Naive B cell (primary cell): ENCODE measurements at regions not wholly inside any gene's neighbourhood (a gene's known extent, or its start where the extent isn't known, plus 50 kb on each side); places are given as distances from the start of the nearest gene placed in this dataset.
A peak's percentile ranks its signal among the peaks of the same experiment; 100 is the strongest.

ENCODE experiments used
- ATAC-seq, 2 donors: fragments of 150-1000 bp; cut with Tn5 transposase; 2 replicates each; pipeline ENCODE4 v1.10.0; 2021; ENCODE audit warnings: low read depth in 2 of 2, mild to moderate bottlenecking in 2 of 2, moderate library complexity in 2 of 2
- DNase-seq: peaks from one replicate; pipeline ENCODE4 v3.0.0; 2022
- H3K27ac Mint-ChIP-seq, 6 donors: one replicate each; pipeline ENCODE4 v1.8.0; 2020 to 2022; ENCODE audit warnings: mild to moderate bottlenecking in 6 of 6, mixed read lengths in 6 of 6, moderate library complexity in 5 of 6, inconsistent platforms in 2 of 6
- H3K27me3 Mint-ChIP-seq, 3 donors: one replicate each; pipeline ENCODE4 v1.8.0; 2021 to 2022; ENCODE audit warnings: mixed read lengths in 3 of 3, mild to moderate bottlenecking in 1 of 3
- H3K36me3 Mint-ChIP-seq, 2 donors: one replicate each; pipeline ENCODE4 v1.8.0; 2020 to 2022; ENCODE audit warnings: mixed read lengths in 2 of 2, inconsistent platforms in 1 of 2, mild to moderate bottlenecking in 1 of 2
- H3K4me1 Mint-ChIP-seq, 3 donors: one replicate each; pipeline ENCODE4 v1.8.0; 2020 to 2022; ENCODE audit warnings: mixed read lengths in 3 of 3, inconsistent platforms in 1 of 3, mild to moderate bottlenecking in 1 of 3, moderate library complexity in 1 of 3
- H3K4me3 Mint-ChIP-seq, 8 donors: one replicate each; pipeline ENCODE4 v1.8.0; 2020 to 2022; ENCODE audit warnings: mild to moderate bottlenecking in 8 of 8, mixed read lengths in 8 of 8, moderate library complexity in 8 of 8, inconsistent platforms in 2 of 8
- H3K9me3 Mint-ChIP-seq, 7 donors: one replicate each; pipeline ENCODE4 v1.8.0; 2020 to 2022; ENCODE audit warnings: mixed read lengths in 7 of 7, mild to moderate bottlenecking in 5 of 7, inconsistent platforms in 2 of 7, moderate library complexity in 1 of 7

- no peak for ATAC-seq
- Mint-ChIP-seq H3K27me3 (peaks cover 0 to 4% (median 0%) of the 10 kb centered on the region in 3 donors), H3K4me1 (peaks cover 0 to 5% (median 0%) of the 10 kb centered on the region in 3 donors), H3K4me3 (no peak overlapping the region), H3K9me3 (no peaks in the 10 kb centered on the region), H3K36me3 (no peaks in the 10 kb centered on the region), H3K27ac (no peak overlapping the region)
- DNase-seq = no peak
Measured at GRCh38 chr11:23539556-23539955, 679.3 kb upstream of the CCDC179 start.

GRCh38 chr11:23540101-23540561 is 679.9 kb upstream of the CCDC179 start:
- H3K9me3 Mint-ChIP-seq = no peaks in the 10 kb centered on the region
- peaks cover 0 to 5% (median 0%) of the 10 kb centered on the region in 3 donors for H3K4me1 Mint-ChIP-seq
- ATAC-seq (peak; percentile 37 to 54), DNase-seq (peak; percentile 19)
- no peak overlapping the region for H3K4me3 Mint-ChIP-seq
- no peaks in the 10 kb centered on the region for H3K36me3 Mint-ChIP-seq
- H3K27me3 Mint-ChIP-seq = peaks cover 0 to 3% (median 0%) of the 10 kb centered on the region in 3 donors
- H3K27ac Mint-ChIP-seq = no peak overlapping the region

GRCh38 chr11:23542189-23542588 is 681.9 kb upstream of the CCDC179 start:
- H3K27ac Mint-ChIP-seq = no peak overlapping the region
- no peaks in the 10 kb centered on the region for H3K27me3 Mint-ChIP-seq
- H3K36me3 Mint-ChIP-seq = no peaks in the 10 kb centered on the region
- no peak overlapping the region for H3K4me3 Mint-ChIP-seq
- ATAC-seq (no peak), DNase-seq (no peak)
- no peaks in the 10 kb centered on the region for H3K9me3 Mint-ChIP-seq
- H3K4me1 Mint-ChIP-seq = peaks cover 0 to 5% (median 0%) of the 10 kb centered on the region in 3 donors

GRCh38 chr11:23542816-23543215 is 682.5 kb upstream of the CCDC179 start:
- no peak for DNase-seq
- Mint-ChIP-seq H3K27me3 (no peaks in the 10 kb centered on the region), H3K4me1 (peaks cover 0 to 5% (median 0%) of the 10 kb centered on the region in 3 donors), H3K9me3 (no peaks in the 10 kb centered on the region), H3K4me3 (no peak overlapping the region), H3K36me3 (no peaks in the 10 kb centered on the region), H3K27ac (no peak overlapping the region)
- ATAC-seq = no peak

GRCh38 chr11:23543651-23544222 is 683.5 kb upstream of the CCDC179 start:
- H3K27ac Mint-ChIP-seq = no peak overlapping the region
- H3K36me3 Mint-ChIP-seq = no peaks in the 10 kb centered on the region
- no peak overlapping the region for H3K4me3 Mint-ChIP-seq
- H3K27me3 Mint-ChIP-seq = no peaks in the 10 kb centered on the region
- no peak for DNase-seq
- no peaks in the 10 kb centered on the region for H3K9me3 Mint-ChIP-seq
- ATAC-seq = no peak
- peaks cover 0 to 5% (median 0%) of the 10 kb centered on the region in 3 donors for H3K4me1 Mint-ChIP-seq

- no peak for DNase-seq
- H3K4me1 Mint-ChIP-seq = no peaks in the 10 kb centered on the region
- H3K4me3 Mint-ChIP-seq = no peak overlapping the region
- no peaks in the 10 kb centered on the region for H3K27me3 Mint-ChIP-seq
- H3K36me3 Mint-ChIP-seq = no peaks in the 10 kb centered on the region
- no peak for ATAC-seq
- no peak overlapping the region for H3K27ac Mint-ChIP-seq
- no peaks in the 10 kb centered on the region for H3K9me3 Mint-ChIP-seq
Measured at GRCh38 chr11:23551706-23552105, 691.4 kb upstream of the CCDC179 start.

GRCh38 chr11:23554002-23554401 is 693.7 kb upstream of the CCDC179 start:
- H3K4me3 Mint-ChIP-seq = no peak overlapping the region
- no peak for DNase-seq
- no peaks in the 10 kb centered on the region for H3K36me3 Mint-ChIP-seq
- no peaks in the 10 kb centered on the region for H3K27me3 Mint-ChIP-seq
- no peak overlapping the region for H3K27ac Mint-ChIP-seq
- no peaks in the 10 kb centered on the region for H3K9me3 Mint-ChIP-seq
- no peak for ATAC-seq
- no peaks in the 10 kb centered on the region for H3K4me1 Mint-ChIP-seq

- no peaks in the 10 kb centered on the region for H3K9me3 Mint-ChIP-seq
Measured at GRCh38 chr11:23555085-23555484, 694.8 kb upstream of the CCDC179 start.

GRCh38 chr11:23556163-23556750 is 696.0 kb upstream of the CCDC179 start:
- Mint-ChIP-seq H3K27me3 (no peaks in the 10 kb centered on the region), H3K4me3 (no peak overlapping the region), H3K4me1 (no peaks in the 10 kb centered on the region), H3K9me3 (no peaks in the 10 kb centered on the region), H3K27ac (no peak overlapping the region), H3K36me3 (no peaks in the 10 kb centered on the region)
- ATAC-seq = no peak
- DNase-seq = no peak

More at GRCh38 chr11:23555085-23555484, 694.8 kb upstream of the CCDC179 start:
- H3K36me3 Mint-ChIP-seq = no peaks in the 10 kb centered on the region
- no peaks in the 10 kb centered on the region for H3K4me1 Mint-ChIP-seq
- H3K27me3 Mint-ChIP-seq = no peaks in the 10 kb centered on the region
- ATAC-seq (no peak), DNase-seq (no peak)
- no peak overlapping the region for H3K27ac Mint-ChIP-seq
- no peak overlapping the region for H3K4me3 Mint-ChIP-seq

GRCh38 chr11:23563591-23563990 is 703.3 kb upstream of the CCDC179 start:
- Mint-ChIP-seq H3K4me3 (no peak overlapping the region), H3K27me3 (no peaks in the 10 kb centered on the region), H3K36me3 (no peaks in the 10 kb centered on the region), H3K4me1 (no peaks in the 10 kb centered on the region), H3K27ac (no peak overlapping the region), H3K9me3 (no peaks in the 10 kb centered on the region)
- DNase-seq = no peak
- no peak for ATAC-seq

GRCh38 chr11:23564370-23564769 is 704.1 kb upstream of the CCDC179 start:
- H3K36me3 Mint-ChIP-seq = no peaks in the 10 kb centered on the region
- H3K9me3 Mint-ChIP-seq = no peaks in the 10 kb centered on the region
- ATAC-seq = no peak
- peaks cover 0 to 1% (median 0%) of the 10 kb centered on the region in 3 donors for H3K4me1 Mint-ChIP-seq
- H3K27ac Mint-ChIP-seq = no peak overlapping the region
- DNase-seq = no peak
- no peak overlapping the region for H3K4me3 Mint-ChIP-seq
- no peaks in the 10 kb centered on the region for H3K27me3 Mint-ChIP-seq

GRCh38 chr11:23569134-23569533 is 708.9 kb upstream of the CCDC179 start:
- DNase-seq = no peak
- ATAC-seq = no peak
- H3K27ac Mint-ChIP-seq = no peak overlapping the region
- no peaks in the 10 kb centered on the region for H3K9me3 Mint-ChIP-seq
- no peak overlapping the region for H3K4me3 Mint-ChIP-seq
- no peaks in the 10 kb centered on the region for H3K36me3 Mint-ChIP-seq
- H3K4me1 Mint-ChIP-seq = peaks cover 0 to 6% (median 3%) of the 10 kb centered on the region in 3 donors
- no peaks in the 10 kb centered on the region for H3K27me3 Mint-ChIP-seq

- Mint-ChIP-seq H3K9me3 (no peaks in the 10 kb centered on the region), H3K4me3 (peak overlapping the region in 1 of 8 donors; percentile 4), H3K4me1 (peaks cover 0 to 6% (median 3%) of the 10 kb centered on the region in 3 donors), H3K27ac (no peak overlapping the region), H3K27me3 (no peaks in the 10 kb centered on the region), H3K36me3 (no peaks in the 10 kb centered on the region)
- peak in 1 of 2 donors; percentile 28 for ATAC-seq
- DNase-seq = no peak
Measured at GRCh38 chr11:23569547-23569946, 709.3 kb upstream of the CCDC179 start.

GRCh38 chr11:23570828-23571227 is 710.6 kb upstream of the CCDC179 start:
- H3K27me3 Mint-ChIP-seq = no peaks in the 10 kb centered on the region
- H3K4me3 Mint-ChIP-seq = no peak overlapping the region
- H3K27ac Mint-ChIP-seq = no peak overlapping the region
- peaks cover 0 to 6% (median 3%) of the 10 kb centered on the region in 3 donors for H3K4me1 Mint-ChIP-seq
- no peaks in the 10 kb centered on the region for H3K36me3 Mint-ChIP-seq
- H3K9me3 Mint-ChIP-seq = no peaks in the 10 kb centered on the region
- ATAC-seq (no peak), DNase-seq (no peak)
